Psoas muscle (tissue), 7 donors: ENCODE measurements at regions not wholly inside any gene's neighbourhood (a gene's known extent, or its start where the extent isn't known, plus 50 kb on each side); places are given as distances from the start of the nearest gene placed in this dataset.

ENCODE experiments used
- ATAC-seq, 4 donors: fragments of 200-7000 bp; cut with Tn5 transposase; one replicate each; pipeline ENCODE4 v1.9.1; 2020; ENCODE audit warnings: moderate library complexity in 3 of 4, mild to moderate bottlenecking in 2 of 4
- DNase-seq, 2 donors: peaks; one replicate each; pipeline ENCODE4 v3.0.0-alpha.2; 2020
- H3K27ac ChIP-seq: fragments of 200-600 bp; one replicate; pipeline ENCODE4 v1.8.0; 2022
- H3K27me3 ChIP-seq, 3 donors: fragments of 200-600 bp in 1 of 3; one replicate each; pipeline versions ENCODE4 v1.6.1 to v1.8.0; 2013 to 2022; ENCODE audit warnings: low read length in 2 of 3, mild to moderate bottlenecking in 2 of 3, moderate library complexity in 1 of 3; ENCODE audit not compliant: insufficient read depth in 3 of 3
- H3K36me3 ChIP-seq, 2 donors: fragments of 200-600 bp in 1 of 2; one replicate each; pipeline versions ENCODE4 v1.6.1 to v1.8.0; 2013 to 2022; ENCODE audit warnings: low read depth in 1 of 2, mild to moderate bottlenecking in 1 of 2, moderate library complexity in 1 of 2; ENCODE audit not compliant: insufficient read depth in 1 of 2
- H3K4me1 ChIP-seq: fragments of 200-600 bp; one replicate; pipeline ENCODE4 v1.8.0; 2022
- H3K4me3 ChIP-seq: fragments of 200-600 bp; one replicate; pipeline ENCODE4 v1.8.0; 2022; ENCODE audit warnings: mild to moderate bottlenecking
- H3K9me3 ChIP-seq: fragments of 200-600 bp; one replicate; pipeline ENCODE4 v1.8.0; 2022
- WGBS, 3 donors: extraction: QIAGEN DNeasy Blood & Tissue Kit; methylation state at CpG; one replicate each; pipeline versions ENCODE4 v1.1.6 to v1.1.7; 2013; 5-methylcytosine and 5-hydroxymethylcytosine counted together
- intact Hi-C, 2 donors: fragments of 100-400 bp; cut with DNase I; formaldehyde crosslinking; loops; one replicate each; pipeline versions ENCODE4 v1.11.0 to v1.14.2; 2022
- TF ChIP-seq, protein P1 (sequence below): fragments of 200-600 bp; IDR thresholded peaks from one replicate; pipeline ENCODE4 v1.8.0; 2022; ENCODE audit warnings: antibody characterized with exemption
- donor health status: healthy with polysubstance abuse.
- donor health status: DM: no; HTN: no; CAD: no; lungs with moderate emphysema.
- donor health status: Bipolar disorder and iron deficiency.
- donor health status: healthy.
- donor health status: DM: yes; HTN: yes; CAD: no.
- donor health status: DM: no; HTN: no; CAD: no.
- donor health status: DM: yes; HTN: yes; CAD: no.

DNA sequence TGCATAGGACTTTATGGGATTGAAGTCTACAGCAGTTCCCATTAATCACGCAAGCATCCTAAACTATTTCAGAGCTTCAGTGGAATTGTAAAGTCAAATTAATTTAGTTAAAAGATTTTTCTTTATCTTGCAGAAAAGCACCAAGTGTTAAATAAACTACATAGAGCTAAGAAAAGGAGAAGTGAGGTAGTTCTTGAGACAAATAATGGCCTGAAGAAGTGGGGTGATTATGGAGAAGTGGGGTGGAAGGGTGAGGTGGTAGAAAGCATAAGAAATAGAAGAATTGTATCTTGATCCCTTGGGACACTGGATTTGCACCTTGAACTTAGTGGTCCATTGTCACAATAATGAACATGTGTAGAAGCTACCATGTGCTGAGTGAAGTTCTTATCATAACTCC, 121.7 kb upstream of the LINC00305 start:
- 86 to 93% (median 91%) methylated on average over 1 of the region's 1 CpG for WGBS, 3 donors
- TF ChIP-seq, protein P1, sequence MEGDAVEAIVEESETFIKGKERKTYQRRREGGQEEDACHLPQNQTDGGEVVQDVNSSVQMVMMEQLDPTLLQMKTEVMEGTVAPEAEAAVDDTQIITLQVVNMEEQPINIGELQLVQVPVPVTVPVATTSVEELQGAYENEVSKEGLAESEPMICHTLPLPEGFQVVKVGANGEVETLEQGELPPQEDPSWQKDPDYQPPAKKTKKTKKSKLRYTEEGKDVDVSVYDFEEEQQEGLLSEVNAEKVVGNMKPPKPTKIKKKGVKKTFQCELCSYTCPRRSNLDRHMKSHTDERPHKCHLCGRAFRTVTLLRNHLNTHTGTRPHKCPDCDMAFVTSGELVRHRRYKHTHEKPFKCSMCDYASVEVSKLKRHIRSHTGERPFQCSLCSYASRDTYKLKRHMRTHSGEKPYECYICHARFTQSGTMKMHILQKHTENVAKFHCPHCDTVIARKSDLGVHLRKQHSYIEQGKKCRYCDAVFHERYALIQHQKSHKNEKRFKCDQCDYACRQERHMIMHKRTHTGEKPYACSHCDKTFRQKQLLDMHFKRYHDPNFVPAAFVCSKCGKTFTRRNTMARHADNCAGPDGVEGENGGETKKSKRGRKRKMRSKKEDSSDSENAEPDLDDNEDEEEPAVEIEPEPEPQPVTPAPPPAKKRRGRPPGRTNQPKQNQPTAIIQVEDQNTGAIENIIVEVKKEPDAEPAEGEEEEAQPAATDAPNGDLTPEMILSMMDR = no peak
- Histone ChIP-seq H3K27me3 (no peaks in the 10 kb centered on the region), H3K4me1 (no peaks in the 10 kb centered on the region), H3K36me3 (no peaks in the 10 kb centered on the region), H3K27ac (no peak overlapping the region), H3K4me3 (no peak overlapping the region), H3K9me3 (no peaks in the 10 kb centered on the region)
- intact Hi-C loops = no loop called here
- no peak for ATAC-seq
- no peak for DNase-seq

DNA sequence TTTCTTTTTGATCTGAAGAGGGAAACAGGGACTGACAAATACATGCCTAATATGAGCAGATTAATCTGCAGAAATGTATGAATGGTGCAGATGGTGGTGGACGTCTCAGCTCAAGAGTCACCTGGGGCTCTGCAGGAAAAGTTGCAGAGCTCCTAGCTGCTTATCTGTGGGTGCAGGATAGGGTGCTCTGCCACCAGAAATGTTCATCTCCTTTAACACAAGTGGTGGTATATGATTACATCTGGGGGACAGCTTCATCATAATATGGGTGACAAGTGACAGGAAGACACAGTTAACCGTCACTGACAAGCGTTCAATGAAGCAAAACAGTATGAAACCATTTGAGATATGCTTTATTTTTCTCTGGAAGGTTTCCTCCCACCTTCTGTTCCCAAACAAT, 121.2 kb upstream of the LINC00305 start:
- no peak for ATAC-seq
- Histone ChIP-seq H3K4me3 (no peak overlapping the region), H3K4me1 (no peaks in the 10 kb centered on the region), H3K9me3 (no peaks in the 10 kb centered on the region), H3K27ac (no peak overlapping the region), H3K36me3 (no peaks in the 10 kb centered on the region), H3K27me3 (no peaks in the 10 kb centered on the region)
- DNase-seq = no peak
- WGBS, 3 donors = 75 to 85% (median 78%) methylated on average over 3 of the region's 3 CpGs
- intact Hi-C loops = no loop called here
- TF ChIP-seq, protein P1 = no peak

DNA sequence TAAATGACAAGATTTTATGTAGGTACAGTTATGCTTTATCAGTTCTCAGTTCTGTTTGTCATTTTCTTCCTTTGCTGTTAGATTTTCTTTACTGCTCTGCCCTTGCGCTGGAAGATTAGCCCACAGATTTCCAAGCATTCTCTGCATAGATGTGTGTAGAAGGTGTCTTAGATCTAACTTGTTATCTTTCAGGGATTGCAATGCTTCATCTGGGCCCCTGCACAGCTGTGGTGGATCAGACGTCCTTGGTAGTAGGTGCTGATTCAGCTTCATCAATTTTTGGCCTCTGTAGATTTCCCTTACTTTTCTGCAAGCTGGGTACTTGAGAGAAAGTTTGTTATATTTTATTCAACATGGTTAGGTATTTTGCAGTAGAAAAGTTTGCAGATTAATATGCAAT, 115.3 kb upstream of the LINC00305 start:
- no peak for DNase-seq
- H3K27ac ChIP-seq = no peak overlapping the region
- intact Hi-C loops = no loop called here
- H3K4me1 ChIP-seq = no peaks in the 10 kb centered on the region
- TF ChIP-seq, protein P1 = no peak
- H3K36me3 ChIP-seq = no peaks in the 10 kb centered on the region
- no peaks in the 10 kb centered on the region for H3K27me3 ChIP-seq
- H3K9me3 ChIP-seq = no peaks in the 10 kb centered on the region
- no peak overlapping the region for H3K4me3 ChIP-seq
- WGBS, 3 donors = 52 to 59% (median 56%) methylated on average over 2 of the region's 2 CpGs
- ATAC-seq = no peak

DNA sequence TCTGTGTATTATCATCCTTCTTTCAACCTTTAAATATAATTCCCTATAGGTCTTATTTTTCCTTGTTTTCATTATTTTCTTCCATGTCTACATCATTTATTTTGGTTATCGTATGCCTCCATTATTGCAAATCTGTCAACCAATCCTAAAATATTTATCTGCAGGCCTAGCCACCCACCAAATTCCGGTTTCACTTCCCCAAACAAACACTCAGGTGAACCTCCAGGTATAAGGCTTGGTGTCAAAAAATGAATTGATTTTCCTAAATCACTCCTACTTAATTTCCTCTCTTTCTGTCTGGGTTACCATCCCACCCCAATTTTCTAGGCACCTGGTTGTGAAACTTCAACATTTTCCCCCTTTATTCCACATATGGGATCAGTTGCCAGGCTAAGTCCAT, 111.9 kb upstream of the LINC00305 start:
- DNase-seq = no peak
- Histone ChIP-seq H3K27ac (no peak overlapping the region), H3K36me3 (no peaks in the 10 kb centered on the region), H3K4me3 (no peak overlapping the region), H3K9me3 (no peaks in the 10 kb centered on the region), H3K4me1 (no peaks in the 10 kb centered on the region), H3K27me3 (no peaks in the 10 kb centered on the region)
- TF ChIP-seq, protein P1 = no peak
- WGBS, 3 donors = 67 to 95% (median 91%) methylated on average over 2 of the region's 2 CpGs
- intact Hi-C loops = no loop called here
- no peak for ATAC-seq

DNA sequence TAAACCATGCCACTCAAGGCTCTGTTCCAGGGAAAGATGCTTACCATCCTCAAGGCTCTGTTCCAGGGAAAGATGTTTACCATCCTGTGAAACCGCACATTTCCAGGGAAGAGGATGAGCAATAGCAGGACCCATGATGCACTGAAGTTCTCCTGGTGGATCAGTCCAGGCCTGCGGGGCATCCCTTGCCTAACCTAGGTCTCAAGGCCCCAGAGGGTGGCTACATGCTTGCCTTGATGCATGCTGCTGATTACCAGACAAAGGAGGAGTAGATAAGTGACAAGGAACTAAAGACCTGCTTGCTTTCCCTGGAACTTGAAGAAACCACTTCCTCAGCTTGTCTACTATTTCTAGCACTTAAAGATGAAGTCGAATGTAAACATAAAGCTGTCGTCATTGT, 111.0 kb upstream of the LINC00305 start:
- no peak overlapping the region for H3K27ac ChIP-seq
- no peaks in the 10 kb centered on the region for H3K9me3 ChIP-seq
- WGBS, 3 donors = 62 to 78% (median 69%) methylated on average over 4 of the region's 4 CpGs
- intact Hi-C loops = no loop called here
- H3K27me3 ChIP-seq = no peaks in the 10 kb centered on the region
- DNase-seq (no peak), ATAC-seq (no peak)
- no peak overlapping the region for H3K4me3 ChIP-seq
- H3K36me3 ChIP-seq = no peaks in the 10 kb centered on the region
- H3K4me1 ChIP-seq = no peaks in the 10 kb centered on the region
- TF ChIP-seq, protein P1 = no peak
